ENCODE measurements at regions not wholly inside any gene's neighbourhood (a gene's known extent, or its start where the extent isn't known, plus 50 kb on each side); places are given as distances from the start of the nearest gene placed in this dataset.

DNA sequence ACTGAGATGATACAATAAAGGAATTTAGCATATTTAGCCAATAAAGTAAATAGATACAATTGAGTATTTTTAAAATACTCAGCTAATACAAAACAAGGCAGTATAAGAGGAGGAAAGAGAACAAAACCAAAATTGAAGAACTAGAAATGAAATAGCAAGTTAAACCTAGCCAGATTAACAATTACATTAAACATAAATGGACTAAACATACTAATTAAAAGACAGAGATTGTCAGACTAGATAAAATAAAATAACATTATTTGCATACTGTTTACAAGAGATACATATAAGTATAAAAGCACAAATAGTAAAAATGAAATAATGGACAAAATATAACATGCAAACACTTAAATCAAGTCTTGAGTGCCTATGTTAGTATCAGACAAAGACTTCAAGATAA is 517.7 kb upstream of the PHF14 start:
- TF ChIP-seq, protein P1, sequence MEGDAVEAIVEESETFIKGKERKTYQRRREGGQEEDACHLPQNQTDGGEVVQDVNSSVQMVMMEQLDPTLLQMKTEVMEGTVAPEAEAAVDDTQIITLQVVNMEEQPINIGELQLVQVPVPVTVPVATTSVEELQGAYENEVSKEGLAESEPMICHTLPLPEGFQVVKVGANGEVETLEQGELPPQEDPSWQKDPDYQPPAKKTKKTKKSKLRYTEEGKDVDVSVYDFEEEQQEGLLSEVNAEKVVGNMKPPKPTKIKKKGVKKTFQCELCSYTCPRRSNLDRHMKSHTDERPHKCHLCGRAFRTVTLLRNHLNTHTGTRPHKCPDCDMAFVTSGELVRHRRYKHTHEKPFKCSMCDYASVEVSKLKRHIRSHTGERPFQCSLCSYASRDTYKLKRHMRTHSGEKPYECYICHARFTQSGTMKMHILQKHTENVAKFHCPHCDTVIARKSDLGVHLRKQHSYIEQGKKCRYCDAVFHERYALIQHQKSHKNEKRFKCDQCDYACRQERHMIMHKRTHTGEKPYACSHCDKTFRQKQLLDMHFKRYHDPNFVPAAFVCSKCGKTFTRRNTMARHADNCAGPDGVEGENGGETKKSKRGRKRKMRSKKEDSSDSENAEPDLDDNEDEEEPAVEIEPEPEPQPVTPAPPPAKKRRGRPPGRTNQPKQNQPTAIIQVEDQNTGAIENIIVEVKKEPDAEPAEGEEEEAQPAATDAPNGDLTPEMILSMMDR (conservative IDR thresholded peaks at IDR 0.05; ENCODE audit: low read depth, low read length): no peak
- TF ChIP-seq POLR2A (IDR thresholded peaks at IDR 0.05; ENCODE audit: low read depth, low read length) (no peak), FOS (IDR thresholded peaks at IDR 0.05; ENCODE audit: low read depth, low read length) (no peak), MAFK (IDR thresholded peaks at IDR 0.05; ENCODE audit: low read depth, low read length) (no peak), BHLHE40 (IDR thresholded peaks at IDR 0.05; ENCODE audit: low read depth, low read length) (no peak), NFE2L2 (IDR thresholded peaks at IDR 0.05; ENCODE audit: low read depth, low read length) (no peak), CEBPB (IDR thresholded peaks at IDR 0.05; ENCODE audit: low read depth, low read length) (no peak), RAD21 (IDR thresholded peaks at IDR 0.05; ENCODE audit: low read length) (no peak), CHD1 (IDR thresholded peaks at IDR 0.05; ENCODE audit: low read depth, low read length) (no peak)
- TF ChIP-seq, protein P2, sequence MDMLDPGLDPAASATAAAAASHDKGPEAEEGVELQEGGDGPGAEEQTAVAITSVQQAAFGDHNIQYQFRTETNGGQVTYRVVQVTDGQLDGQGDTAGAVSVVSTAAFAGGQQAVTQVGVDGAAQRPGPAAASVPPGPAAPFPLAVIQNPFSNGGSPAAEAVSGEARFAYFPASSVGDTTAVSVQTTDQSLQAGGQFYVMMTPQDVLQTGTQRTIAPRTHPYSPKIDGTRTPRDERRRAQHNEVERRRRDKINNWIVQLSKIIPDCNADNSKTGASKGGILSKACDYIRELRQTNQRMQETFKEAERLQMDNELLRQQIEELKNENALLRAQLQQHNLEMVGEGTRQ (IDR thresholded peaks at IDR 0.05; ENCODE audit: low read depth, low read length): no peak

Data from IMR-90 (cell line).